ENCODE measurements at regions not wholly inside any gene's neighbourhood (a gene's known extent, or its start where the extent isn't known, plus 50 kb on each side); places are given as distances from the start of the nearest gene placed in this dataset.

GRCh38 chr17:33517746-33518145, 224.7 kb upstream of the ASIC2 start:
- FAIRE-seq: no peak
- no peak overlapping the region for H3K4me3 ChIP-seq
- no peak overlapping the region for H3K9ac ChIP-seq (ENCODE audit: control insufficient read depth, insufficient read depth, low read length)
- in situ Hi-C loops (cut with MboI) (loop anchor here (10.0 kb wide), 1 partner anchor 157 kb away; no protein-coding TSS in a partner anchor), intact Hi-C loops (cut with micrococcal nuclease; ENCODE audit: unreplicated experiment) (no loop called here)
- DNase-seq (ENCODE audit: low read depth, low spot score): no peak
- ChIA-PET CTCF (interaction anchor here (0.6 to 3.9 kb wide), 7 partner anchors 11 to 317 kb away, joined by 3 to 29 read pairs (median 11); no protein-coding TSS in a partner anchor), SMC1A (ENCODE audit: uncharacterized antibody, unreplicated experiment) (interaction anchor here (1.1 to 4.0 kb wide), 2 partner anchors 58 to 233 kb away, joined by 3 to 26 read pairs; no protein-coding TSS in a partner anchor), POLR2A (no interaction called here), RAD21 (ENCODE audit: unreplicated experiment) (interaction anchor here (2.5 kb wide), 1 partner anchor 58 kb away, joined by 15 read pairs; no protein-coding TSS in a partner anchor)
- no peak overlapping the region for H2AFZ ChIP-seq (ENCODE audit: control insufficient read depth, low read depth, low read length)
- TF ChIP-seq IKZF1 (conservative IDR thresholded peaks at IDR 0.05): no peak
- no peak for TF ChIP-seq CHD4 (IDR thresholded peaks at IDR 0.05)
- no peak for TF ChIP-seq IRF4 (IDR thresholded peaks at IDR 0.05; ENCODE audit: low read depth, low read length)
- TF ChIP-seq SMAD5 (IDR thresholded peaks at IDR 0.05; ENCODE audit: low read depth): no peak
- TF ChIP-seq RELB (IDR thresholded peaks at IDR 0.05; ENCODE audit: low read depth): no peak
- no peak for TF ChIP-seq FOS (IDR thresholded peaks at IDR 0.05; ENCODE audit: borderline replicate concordance, extremely low read depth, insufficient read length)
- TF ChIP-seq ESRRA (IDR thresholded peaks at IDR 0.05; ENCODE audit: low read length): no peak
- no peaks in the 10 kb centered on the region for H3K9me3 ChIP-seq (replicated peaks; ENCODE audit: control insufficient read depth, insufficient read depth, low read length)
- H3K79me2 ChIP-seq (ENCODE audit: control insufficient read depth, insufficient read depth, low read length): no peaks in the 10 kb centered on the region
- no peaks in the 10 kb centered on the region for H3K4me1 ChIP-seq (ENCODE audit: control insufficient read depth, insufficient read depth, low read length)
- WGBS (ENCODE audit: insufficient coverage, insufficient replicate concordance, low lambda C conversion rate, missing lambda C conversion rate): 10% methylated on average over 4 of the region's 5 CpGs
- H3K27me3 ChIP-seq (replicated peaks in 1 of 2; ENCODE audit: control insufficient read depth in 2 of 2, insufficient read depth in 2 of 2, low read length in 1 of 2): no peaks in the 10 kb centered on the region; a peak in 1 of 4 replicates
- no peaks in the 10 kb centered on the region for H3K36me3 ChIP-seq (ENCODE audit: control insufficient read depth in 2 of 2, insufficient read depth in 2 of 2, low read length in 1 of 2)
- no peak overlapping the region for H3K4me2 ChIP-seq (ENCODE audit: control insufficient read depth, insufficient read depth)
- H3K27ac ChIP-seq (ENCODE audit: control insufficient read depth, insufficient read depth): no peak overlapping the region
- H4K20me1 ChIP-seq (ENCODE audit: control insufficient read depth, insufficient read depth): no peaks in the 10 kb centered on the region
- BruUV-seq (replicated peaks): no TSS peak
- no peak for ATAC-seq

All from GM12878 (cell line).